COLO668 (cell line): ENCODE measurements at regions not wholly inside any gene's neighbourhood (a gene's known extent, or its start where the extent isn't known, plus 50 kb on each side); places are given as distances from the start of the nearest gene placed in this dataset.
"Not testable (repeated sequence)": the region's sequence is repeated elsewhere in the genome, so short reads cannot be mapped to it uniquely, and the experiment has no call there.

Experiments
- DNase-seq: peaks from one replicate; lab custom pipeline; 2025; ENCODE audit not compliant: unreplicated experiment; lab: John Stamatoyannopoulos, UW

- DNase-seq: no peak
Observed at GRCh38 chr3:106510206-106510605, 641.4 kb upstream of the CBLB start.

GRCh38 chr3:106512846-106513245 is 644.0 kb upstream of the CBLB start:
- DNase-seq: no peak

- DNase-seq: no peak
Observed at GRCh38 chr3:106514431-106514830, 645.6 kb upstream of the CBLB start.

- no peak for DNase-seq
Observed at GRCh38 chr3:106518516-106518915, 649.7 kb upstream of the CBLB start.

GRCh38 chr3:106522397-106522796 is 653.6 kb upstream of the CBLB start:
- no peak for DNase-seq

GRCh38 chr3:106528932-106529331 is 660.1 kb upstream of the CBLB start:
- no peak for DNase-seq

GRCh38 chr3:106529738-106530137 is 660.9 kb upstream of the CBLB start:
- no peak for DNase-seq

GRCh38 chr3:106530367-106530766 is 661.6 kb upstream of the CBLB start:
- DNase-seq: no peak

- not testable (repeated sequence) for DNase-seq
Observed at GRCh38 chr3:106531771-106532329, 663.0 kb upstream of the CBLB start.

GRCh38 chr3:106533093-106533787 is 664.4 kb upstream of the CBLB start:
- no peak for DNase-seq

GRCh38 chr3:106533788-106534160 is 665.0 kb upstream of the CBLB start:
- no peak for DNase-seq

- no peak for DNase-seq
Observed at GRCh38 chr3:106534206-106534605, 665.4 kb upstream of the CBLB start.

- DNase-seq: no peak
Observed at GRCh38 chr3:106540743-106541142, 671.9 kb upstream of the CBLB start.

GRCh38 chr3:106542101-106542769 is 673.4 kb upstream of the CBLB start:
- DNase-seq: no peak

GRCh38 chr3:106552351-106553043 is 683.7 kb upstream of the CBLB start:
- no peak for DNase-seq

GRCh38 chr3:106560451-106560966 is 691.7 kb upstream of the CBLB start:
- no peak for DNase-seq

- DNase-seq: no peak
Observed at GRCh38 chr3:106566277-106566676, 697.5 kb upstream of the CBLB start.

- no peak for DNase-seq
Observed at GRCh38 chr3:106570426-106570825, 701.6 kb upstream of the CBLB start.

GRCh38 chr3:106573605-106574004 is 704.8 kb upstream of the CBLB start:
- no peak for DNase-seq

GRCh38 chr3:106575029-106575428 is 706.2 kb upstream of the CBLB start:
- DNase-seq: no peak

- no peak for DNase-seq
Observed at GRCh38 chr3:106577241-106577640, 708.4 kb upstream of the CBLB start.

GRCh38 chr3:106578911-106579310 is 710.1 kb upstream of the CBLB start:
- DNase-seq: no peak
